Adrenal gland (tissue), 5 donors: ENCODE measurements at regions not wholly inside any gene's neighbourhood (a gene's known extent, or its start where the extent isn't known, plus 50 kb on each side); places are given as distances from the start of the nearest gene placed in this dataset.

ENCODE experiments used
- POLR2A ChIP-seq, 2 donors: fragments of 450-650 bp; IDR thresholded peaks; one replicate each; pipeline ENCODE4 v1.6.1; 2017; ENCODE audit warnings: antibody characterized with exemption in 2 of 2, mild to moderate bottlenecking in 2 of 2, moderate library complexity in 1 of 2
- TF ChIP-seq, protein P1 (sequence below), 6 experiments: fragments of 450-650 bp in 4 of 6; fragments of 200-600 bp in 2 of 6; sonication (generic) in 1 of 6; IDR thresholded peaks; 1 replicate in 5 of 6; 2 replicates in 1 of 6; pipeline versions ENCODE4 v1.5.1 to v1.8.0; 2016 to 2021; ENCODE audit warnings: antibody characterized with exemption in 6 of 6, mild to moderate bottlenecking in 2 of 6, moderate library complexity in 1 of 6
- donor health status: DM: no; HTN: no; CAD: no.

DNA sequence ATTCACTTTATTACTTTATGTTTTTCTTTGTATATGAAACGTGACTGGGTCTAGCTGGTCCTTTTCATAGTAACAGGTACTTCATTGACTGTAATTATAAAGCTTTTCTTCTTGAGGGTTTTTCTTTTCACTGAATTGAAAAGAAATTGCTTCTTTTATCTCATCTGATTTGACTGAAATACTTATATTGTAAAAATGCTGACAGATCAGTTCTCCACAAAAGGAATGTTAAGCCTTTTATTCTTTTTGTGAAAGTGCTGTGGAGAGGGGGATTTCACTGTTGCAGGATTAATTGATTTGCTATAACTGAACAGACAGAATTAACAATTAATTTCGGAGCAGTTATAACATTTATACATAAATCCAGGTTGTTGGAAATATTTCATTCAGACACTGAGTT lies 2043.6 kb upstream of the C9orf72 start:
- TF ChIP-seq, protein P1, sequence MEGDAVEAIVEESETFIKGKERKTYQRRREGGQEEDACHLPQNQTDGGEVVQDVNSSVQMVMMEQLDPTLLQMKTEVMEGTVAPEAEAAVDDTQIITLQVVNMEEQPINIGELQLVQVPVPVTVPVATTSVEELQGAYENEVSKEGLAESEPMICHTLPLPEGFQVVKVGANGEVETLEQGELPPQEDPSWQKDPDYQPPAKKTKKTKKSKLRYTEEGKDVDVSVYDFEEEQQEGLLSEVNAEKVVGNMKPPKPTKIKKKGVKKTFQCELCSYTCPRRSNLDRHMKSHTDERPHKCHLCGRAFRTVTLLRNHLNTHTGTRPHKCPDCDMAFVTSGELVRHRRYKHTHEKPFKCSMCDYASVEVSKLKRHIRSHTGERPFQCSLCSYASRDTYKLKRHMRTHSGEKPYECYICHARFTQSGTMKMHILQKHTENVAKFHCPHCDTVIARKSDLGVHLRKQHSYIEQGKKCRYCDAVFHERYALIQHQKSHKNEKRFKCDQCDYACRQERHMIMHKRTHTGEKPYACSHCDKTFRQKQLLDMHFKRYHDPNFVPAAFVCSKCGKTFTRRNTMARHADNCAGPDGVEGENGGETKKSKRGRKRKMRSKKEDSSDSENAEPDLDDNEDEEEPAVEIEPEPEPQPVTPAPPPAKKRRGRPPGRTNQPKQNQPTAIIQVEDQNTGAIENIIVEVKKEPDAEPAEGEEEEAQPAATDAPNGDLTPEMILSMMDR (IDR thresholded peaks at IDR 0.05) = no peak
- TF ChIP-seq POLR2A (IDR thresholded peaks at IDR 0.05) = no peak
